IMR-90 (cell line): ENCODE measurements at regions not wholly inside any gene's neighbourhood (a gene's known extent, or its start where the extent isn't known, plus 50 kb on each side); places are given as distances from the start of the nearest gene placed in this dataset.

Experiments
- ATAC-seq: fragments of 200-7000 bp; cut with Tn5 transposase; 2 replicates; pipeline ENCODE4 v1.9.1; 2020; ENCODE audit warnings: low read depth, mild to moderate bottlenecking, moderate library complexity
- BruUV-seq: library from RNA; stranded (reverse); fragments of 400-500 nt; replicated peaks from 2 replicates; lab custom pipeline; 2021; lab: Mats Ljungman, UMichigan
- CTCF ChIA-PET: fragments of 300-600 bp; formaldehyde crosslinking; extraction: SDS; loops from one replicate; lab custom pipeline; 2021; ENCODE audit warnings: antibody characterized with exemption; lab: Yijun Ruan, JAX
- POLR2A ChIA-PET: fragments of 300-600 bp; sonication (Branson Sonifier 250); formaldehyde crosslinking; loops from one replicate; lab custom pipeline; 2022; ENCODE audit warnings: antibody characterized with exemption; ENCODE audit not compliant: unreplicated experiment; lab: Charles Lee
- DNase-seq: peaks from one replicate; pipeline ENCODE4 v3.0.0; 2013
- H2AFZ ChIP-seq: replicated peaks from 2 replicates; pipeline ENCODE3; 2013; ENCODE audit warnings: low read length, mild to moderate bottlenecking; ENCODE audit not compliant: poor library complexity
- H2AK5ac ChIP-seq: 2 replicates; pipeline ENCODE4 v1.6.1; 2013; ENCODE audit warnings: low read depth, low read length, inconsistent platforms
- H2AK9ac ChIP-seq: replicated peaks from 2 replicates; pipeline ENCODE3; 2013; ENCODE audit warnings: mild to moderate bottlenecking, low read depth, low read length, moderate library complexity; ENCODE audit not compliant: poor library complexity
- H2BK120ac ChIP-seq: 2 replicates; pipeline ENCODE4 v1.6.1; 2013; ENCODE audit warnings: low read depth, low read length, inconsistent platforms
- H2BK15ac ChIP-seq: 3 replicates; pipeline ENCODE4 v1.6.1; 2013; ENCODE audit warnings: low read depth, low read length, inconsistent platforms
- H2BK20ac ChIP-seq: 2 replicates; pipeline ENCODE4 v1.6.1; 2013; ENCODE audit warnings: low read depth, mild to moderate bottlenecking, inconsistent platforms, low read length, moderate library complexity
- H2BK5ac ChIP-seq: 2 replicates; pipeline ENCODE4 v1.6.1; 2013; ENCODE audit warnings: mild to moderate bottlenecking, low read depth, low read length, inconsistent platforms; ENCODE audit not compliant: poor library complexity, severe bottlenecking
- H3K14ac ChIP-seq: replicated peaks from 2 replicates; pipeline ENCODE4 v1.6.1; 2013; ENCODE audit warnings: low read depth, low read length, inconsistent platforms
- H3K18ac ChIP-seq: 2 replicates; pipeline ENCODE4 v1.6.1; 2013; ENCODE audit warnings: low read depth, low read length, control low read depth
- H3K23ac ChIP-seq: 2 replicates; pipeline ENCODE4 v1.6.1; 2013; ENCODE audit warnings: low read depth, low read length, inconsistent platforms
- H3K27ac ChIP-seq: 2 replicates; pipeline ENCODE4 v1.5.1; 2013; ENCODE audit warnings: mild to moderate bottlenecking, control low read depth, low read length; ENCODE audit not compliant: insufficient read depth
- H3K27me3 ChIP-seq: 2 replicates; pipeline ENCODE4 v1.6.1; 2013; ENCODE audit warnings: low read length; ENCODE audit not compliant: control insufficient read depth, insufficient read depth
- H3K36me3 ChIP-seq: 2 replicates; pipeline ENCODE4 v1.6.1; 2013; ENCODE audit warnings: low read length, mixed read lengths; ENCODE audit not compliant: control insufficient read depth, insufficient read depth
- H3K4ac ChIP-seq: 2 replicates; pipeline ENCODE4 v1.6.1; 2013; ENCODE audit warnings: low read depth, low read length, inconsistent platforms
- H3K4me1 ChIP-seq: 2 replicates; pipeline ENCODE4 v1.6.1; 2013; ENCODE audit warnings: low read length, mixed read lengths; ENCODE audit not compliant: control insufficient read depth, insufficient read depth
- H3K4me2 ChIP-seq: 2 replicates; pipeline ENCODE4 v1.6.1; 2013; ENCODE audit warnings: low read depth, mild to moderate bottlenecking, control low read depth, low read length, moderate library complexity
- H3K4me3 ChIP-seq: 2 replicates; pipeline ENCODE4 v1.5.1; 2013; ENCODE audit warnings: low read depth, mild to moderate bottlenecking, control low read depth, low read length, moderate library complexity; ENCODE audit not compliant: insufficient read depth
- H3K56ac ChIP-seq: 2 replicates; pipeline ENCODE4 v1.6.1; 2013; ENCODE audit warnings: low read length, inconsistent platforms; ENCODE audit not compliant: insufficient read depth; ENCODE audit errors: extremely low read depth
- H3K79me1 ChIP-seq, 2 experiments: 2 replicates each; pipeline ENCODE4 v1.6.1; 2013; ENCODE audit warnings: low read length in 2 of 2, inconsistent platforms in 1 of 2, low read depth in 1 of 2
- H3K9ac ChIP-seq: 2 replicates; pipeline ENCODE4 v1.6.1; 2013; ENCODE audit warnings: low read depth, low read length, control low read depth
- H3K9me1 ChIP-seq: 2 replicates; pipeline ENCODE4 v1.6.1; 2013; ENCODE audit warnings: low read length, inconsistent platforms; ENCODE audit not compliant: insufficient read depth
- H3K9me3 ChIP-seq: 2 replicates; pipeline ENCODE4 v1.6.1; 2013; ENCODE audit warnings: low read length; ENCODE audit not compliant: control insufficient read depth, insufficient read depth
- H4K20me1 ChIP-seq: 2 replicates; pipeline ENCODE4 v1.6.1; 2013; ENCODE audit warnings: low read length, inconsistent platforms; ENCODE audit not compliant: insufficient read depth
- H4K5ac ChIP-seq: 2 replicates; pipeline ENCODE4 v1.6.1; 2013; ENCODE audit warnings: mild to moderate bottlenecking, low read depth, low read length, control low read depth
- H4K8ac ChIP-seq, 2 experiments: 2 replicates each; pipeline ENCODE4 v1.6.1; 2013; ENCODE audit warnings: low read depth in 2 of 2, low read length in 2 of 2, control low read depth in 1 of 2, inconsistent platforms in 1 of 2
- H4K91ac ChIP-seq: 2 replicates; pipeline ENCODE4 v1.6.1; 2013; ENCODE audit warnings: low read depth, low read length, inconsistent platforms; ENCODE audit not compliant: insufficient read depth
- BHLHE40 ChIP-seq: fragments of 150-350 bp; IDR thresholded peaks from 2 replicates; pipeline ENCODE4 v1.6.1; 2016; ENCODE audit warnings: mild to moderate bottlenecking, low read depth, low read length
- CHD1 ChIP-seq: IDR thresholded peaks from 2 replicates; pipeline ENCODE4 v1.6.1; 2012; ENCODE audit warnings: low read depth, low read length, improper control_type of control experiment
- FOS ChIP-seq: fragments of 150-350 bp; IDR thresholded peaks from 2 replicates; pipeline ENCODE4 v1.6.1; 2016; ENCODE audit warnings: low read depth, low read length
- MAFK ChIP-seq: IDR thresholded peaks from 2 replicates; pipeline ENCODE4 v1.6.1; 2012; ENCODE audit warnings: low read depth, low read length, improper control_type of control experiment
- MAZ ChIP-seq: IDR thresholded peaks from 2 replicates; pipeline ENCODE4 v1.6.1; 2012; ENCODE audit warnings: low read depth, mild to moderate bottlenecking, low read length, improper control_type of control experiment, moderate library complexity, borderline replicate concordance
- MXI1 ChIP-seq: IDR thresholded peaks from 2 replicates; pipeline ENCODE4 v1.6.1; 2012; ENCODE audit warnings: low read depth, mild to moderate bottlenecking, low read length, moderate library complexity, borderline replicate concordance
- NFE2L2 ChIP-seq: fragments of 150-350 bp; IDR thresholded peaks from 2 replicates; pipeline ENCODE4 v1.6.1; 2016; ENCODE audit warnings: low read depth, mild to moderate bottlenecking, low read length
- POLR2A ChIP-seq: IDR thresholded peaks from 2 replicates; pipeline ENCODE4 v1.6.1; 2012; ENCODE audit warnings: mild to moderate bottlenecking, low read depth, low read length
- RAD21 ChIP-seq: IDR thresholded peaks from 2 replicates; pipeline ENCODE4 v1.6.1; 2012; ENCODE audit warnings: low read length, improper control_type of control experiment
- RCOR1 ChIP-seq: IDR thresholded peaks from 2 replicates; pipeline ENCODE4 v1.6.1; 2012; ENCODE audit warnings: mild to moderate bottlenecking, low read length, improper control_type of control experiment; ENCODE audit not compliant: insufficient replicate concordance
- WGBS, 2 experiments: methylation state at CpG; one replicate each; pipeline versions ENCODE4 v1.1.5 to v1.1.7; 2013; ENCODE audit warnings: missing lambda C conversion rate in 2 of 2; ENCODE audit not compliant: insufficient read length in 1 of 2; ENCODE audit errors: extremely low coverage in 2 of 2; 5-methylcytosine and 5-hydroxymethylcytosine counted together
- dilution Hi-C: fragments of 300-500 bp; cut with HindIII; formaldehyde crosslinking; loops from one replicate; pipeline ENCODE4 v1.14.3; 2018; ENCODE audit warnings: low sequenced_read_pairs; ENCODE audit not compliant: unreplicated experiment
- in situ Hi-C: fragments of 300-500 bp; cut with MboI; formaldehyde crosslinking; loops from 3 replicates; pipeline ENCODE4 v1.14.3; 2019; ENCODE audit warnings: low sequenced_read_pairs, inconsistent platforms, mixed read lengths
- intact Hi-C: fragments of 100-400 bp; cut with micrococcal nuclease; formaldehyde crosslinking; loops from 2 replicates; pipeline ENCODE4 v1.10.0; 2022
- TF ChIP-seq, protein P1 (sequence below): fragments of 150-350 bp; IDR thresholded peaks from 2 replicates; pipeline ENCODE4 v1.6.1; 2017; ENCODE audit warnings: mild to moderate bottlenecking, antibody characterized with exemption, low read length, low read depth
- TF ChIP-seq, protein P2 (sequence below): fragments of 150-350 bp; IDR thresholded peaks from 2 replicates; pipeline ENCODE4 v1.6.1; 2016; ENCODE audit warnings: low read depth, mild to moderate bottlenecking, low read length, moderate library complexity, borderline replicate concordance
- TF ChIP-seq, protein P3 (sequence below): conservative IDR thresholded peaks from 2 replicates; pipeline ENCODE4 v1.5.1; 2012; ENCODE audit warnings: mild to moderate bottlenecking, low read depth, low read length, improper control_type of control experiment

DNA sequence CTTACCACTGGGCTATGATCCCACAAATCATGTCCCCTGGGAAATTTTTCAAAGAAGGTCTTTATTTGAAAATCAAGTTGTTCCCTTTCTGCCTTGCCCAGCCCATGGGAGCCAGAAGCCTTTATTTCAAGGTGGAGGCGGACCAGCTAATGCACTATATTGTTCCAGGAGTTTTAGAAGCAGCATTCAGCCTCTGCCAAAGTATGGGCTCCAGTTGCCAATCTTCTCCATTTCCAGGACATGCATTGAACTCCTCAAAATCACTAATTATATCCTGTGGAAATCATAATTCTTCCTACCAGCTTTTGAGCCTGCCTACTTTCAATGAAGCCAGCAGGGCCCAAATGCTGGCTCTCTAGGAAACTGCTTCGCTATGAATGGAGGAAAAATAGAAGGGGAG is 195.8 kb downstream of the RAD51AP2 start:
- H2AK5ac ChIP-seq, result no peak overlapping the region
- DNase-seq, result no peak
- H3K9me3 ChIP-seq, result no peaks in the 10 kb centered on the region
- H3K27me3 ChIP-seq, result no peaks in the 10 kb centered on the region; the same call in 1 of the 2 replicates
- H3K9ac ChIP-seq, result no peak overlapping the region
- H2BK15ac ChIP-seq, result no peak overlapping the region
- WGBS, 2 experiments, result no CpG with 5 or more reads among the region's 2 CpGs
- no peak overlapping the region for H4K8ac ChIP-seq
- H3K4me3 ChIP-seq, result no peak overlapping the region
- H3K27ac ChIP-seq, result no peak overlapping the region
- intact Hi-C loops (no loop called here), dilution Hi-C loops (no loop called here), in situ Hi-C loops (no loop called here)
- no peak overlapping the region for H3K18ac ChIP-seq
- H2AK9ac ChIP-seq, result no peak overlapping the region
- no peaks in the 10 kb centered on the region for H3K4me1 ChIP-seq
- H3K79me1 ChIP-seq, result no peaks in the 10 kb centered on the region
- no peak overlapping the region for H3K14ac ChIP-seq
- no peak overlapping the region for H4K5ac ChIP-seq
- no peak overlapping the region for H3K23ac ChIP-seq
- no peak overlapping the region for H3K56ac ChIP-seq
- no TSS peak for BruUV-seq
- no peak for ATAC-seq
- no peaks in the 10 kb centered on the region for H4K20me1 ChIP-seq
- H3K36me3 ChIP-seq, result no peaks in the 10 kb centered on the region
- ChIA-PET POLR2A (no interaction called here), CTCF (no interaction called here)
- H2BK20ac ChIP-seq, result no peak overlapping the region
- no peak overlapping the region for H2AFZ ChIP-seq
- no peak overlapping the region for H3K4me2 ChIP-seq
- H3K9me1 ChIP-seq, result no peaks in the 10 kb centered on the region
- no peak for TF ChIP-seq MAFK
- no peak for TF ChIP-seq POLR2A
- TF ChIP-seq, protein P1, sequence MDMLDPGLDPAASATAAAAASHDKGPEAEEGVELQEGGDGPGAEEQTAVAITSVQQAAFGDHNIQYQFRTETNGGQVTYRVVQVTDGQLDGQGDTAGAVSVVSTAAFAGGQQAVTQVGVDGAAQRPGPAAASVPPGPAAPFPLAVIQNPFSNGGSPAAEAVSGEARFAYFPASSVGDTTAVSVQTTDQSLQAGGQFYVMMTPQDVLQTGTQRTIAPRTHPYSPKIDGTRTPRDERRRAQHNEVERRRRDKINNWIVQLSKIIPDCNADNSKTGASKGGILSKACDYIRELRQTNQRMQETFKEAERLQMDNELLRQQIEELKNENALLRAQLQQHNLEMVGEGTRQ, result no peak
- TF ChIP-seq, protein P2, sequence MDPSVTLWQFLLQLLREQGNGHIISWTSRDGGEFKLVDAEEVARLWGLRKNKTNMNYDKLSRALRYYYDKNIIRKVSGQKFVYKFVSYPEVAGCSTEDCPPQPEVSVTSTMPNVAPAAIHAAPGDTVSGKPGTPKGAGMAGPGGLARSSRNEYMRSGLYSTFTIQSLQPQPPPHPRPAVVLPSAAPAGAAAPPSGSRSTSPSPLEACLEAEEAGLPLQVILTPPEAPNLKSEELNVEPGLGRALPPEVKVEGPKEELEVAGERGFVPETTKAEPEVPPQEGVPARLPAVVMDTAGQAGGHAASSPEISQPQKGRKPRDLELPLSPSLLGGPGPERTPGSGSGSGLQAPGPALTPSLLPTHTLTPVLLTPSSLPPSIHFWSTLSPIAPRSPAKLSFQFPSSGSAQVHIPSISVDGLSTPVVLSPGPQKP, result no peak
- TF ChIP-seq RAD21, result no peak
- TF ChIP-seq FOS, result no peak
- TF ChIP-seq MXI1, result no peak
- TF ChIP-seq NFE2L2, result no peak
- TF ChIP-seq CHD1, result no peak
- no peak for TF ChIP-seq MAZ
- TF ChIP-seq, protein P3, sequence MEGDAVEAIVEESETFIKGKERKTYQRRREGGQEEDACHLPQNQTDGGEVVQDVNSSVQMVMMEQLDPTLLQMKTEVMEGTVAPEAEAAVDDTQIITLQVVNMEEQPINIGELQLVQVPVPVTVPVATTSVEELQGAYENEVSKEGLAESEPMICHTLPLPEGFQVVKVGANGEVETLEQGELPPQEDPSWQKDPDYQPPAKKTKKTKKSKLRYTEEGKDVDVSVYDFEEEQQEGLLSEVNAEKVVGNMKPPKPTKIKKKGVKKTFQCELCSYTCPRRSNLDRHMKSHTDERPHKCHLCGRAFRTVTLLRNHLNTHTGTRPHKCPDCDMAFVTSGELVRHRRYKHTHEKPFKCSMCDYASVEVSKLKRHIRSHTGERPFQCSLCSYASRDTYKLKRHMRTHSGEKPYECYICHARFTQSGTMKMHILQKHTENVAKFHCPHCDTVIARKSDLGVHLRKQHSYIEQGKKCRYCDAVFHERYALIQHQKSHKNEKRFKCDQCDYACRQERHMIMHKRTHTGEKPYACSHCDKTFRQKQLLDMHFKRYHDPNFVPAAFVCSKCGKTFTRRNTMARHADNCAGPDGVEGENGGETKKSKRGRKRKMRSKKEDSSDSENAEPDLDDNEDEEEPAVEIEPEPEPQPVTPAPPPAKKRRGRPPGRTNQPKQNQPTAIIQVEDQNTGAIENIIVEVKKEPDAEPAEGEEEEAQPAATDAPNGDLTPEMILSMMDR, result no peak
- no peak for TF ChIP-seq BHLHE40
- no peak for TF ChIP-seq RCOR1
- H4K91ac ChIP-seq, result no peak overlapping the region
- no peak overlapping the region for H2BK5ac ChIP-seq
- no peak overlapping the region for H3K4ac ChIP-seq
- H2BK120ac ChIP-seq, result no peak overlapping the region
